PC-9 (cell line): ENCODE measurements at regions not wholly inside any gene's neighbourhood (a gene's known extent, or its start where the extent isn't known, plus 50 kb on each side); places are given as distances from the start of the nearest gene placed in this dataset.

Experiments used
- BruUV-seq: library from RNA; stranded (reverse); fragments of 400-500 nt; replicated peaks from 2 replicates; lab custom pipeline; 2021; lab: Mats Ljungman, UMichigan
- CTCF ChIA-PET: fragments of 300-600 bp; sonication (Branson Sonifier 250); formaldehyde crosslinking; loops from one replicate; lab custom pipeline; 2022; ENCODE audit warnings: antibody characterized with exemption; lab: Charles Lee
- POLR2A ChIA-PET: fragments of 300-600 bp; sonication (Branson Sonifier 250); formaldehyde crosslinking; loops from one replicate; lab custom pipeline; 2022; ENCODE audit warnings: antibody characterized with exemption; ENCODE audit not compliant: unreplicated experiment; lab: Charles Lee
- DNase-seq, 2 experiments: peaks; one replicate each; pipeline versions ENCODE4 v3.0.0 to v3.0.0-alpha.2; 2015 to 2022; ENCODE audit warnings: mixed read lengths in 1 of 2
- H2AFZ ChIP-seq: fragments of 200-600 bp; sonication (generic); 2 replicates; pipeline ENCODE4 v1.8.1; 2017; ENCODE audit warnings: antibody characterized with exemption
- H3F3A ChIP-seq: fragments of 200-600 bp; sonication (generic); 2 replicates; pipeline ENCODE4 v1.8.1; 2017; ENCODE audit warnings: antibody characterized with exemption, mild to moderate bottlenecking, low read depth; ENCODE audit not compliant: insufficient read depth
- H3K27ac ChIP-seq: fragments of 200-600 bp; sonication (generic); 2 replicates; pipeline ENCODE4 v1.6.1; 2016; ENCODE audit warnings: mixed run types
- H3K27me3 ChIP-seq: fragments of 200-600 bp; sonication (generic); 2 replicates; pipeline ENCODE4 v1.6.1; 2016; ENCODE audit warnings: low read depth, mixed run types; ENCODE audit not compliant: insufficient read depth
- H3K36me3 ChIP-seq: fragments of 200-600 bp; sonication (generic); 2 replicates; pipeline ENCODE4 v1.6.1; 2016; ENCODE audit warnings: low read depth, mixed run types
- H3K4me1 ChIP-seq: fragments of 200-600 bp; sonication (generic); replicated peaks from 2 replicates; pipeline ENCODE4 v1.6.1; 2016; ENCODE audit warnings: mixed run types; ENCODE audit not compliant: insufficient read depth
- H3K4me2 ChIP-seq: fragments of 200-600 bp; sonication (generic); 2 replicates; pipeline ENCODE4 v1.6.1; 2017; ENCODE audit warnings: mixed run types
- H3K4me3 ChIP-seq: fragments of 200-600 bp; sonication (generic); 2 replicates; pipeline ENCODE4 v1.6.1; 2016; ENCODE audit warnings: mixed run types
- H3K79me2 ChIP-seq: fragments of 200-600 bp; sonication (generic); 2 replicates; pipeline ENCODE4 v1.6.1; 2017; ENCODE audit warnings: low read depth, mixed run types
- H3K9me2 ChIP-seq: fragments of 200-600 bp; sonication (generic); 2 replicates; pipeline ENCODE4 v1.8.1; 2017; ENCODE audit warnings: mild to moderate bottlenecking; ENCODE audit not compliant: insufficient read depth
- H3K9me3 ChIP-seq: fragments of 200-600 bp; sonication (generic); 2 replicates; pipeline ENCODE4 v1.8.1; 2016; ENCODE audit warnings: low read depth; ENCODE audit not compliant: insufficient read depth
- H4K20me1 ChIP-seq: fragments of 200-600 bp; sonication (generic); 2 replicates; pipeline ENCODE4 v1.8.1; 2017; ENCODE audit not compliant: insufficient read depth
- CTCF ChIP-seq: fragments of 200-600 bp; sonication (generic); conservative IDR thresholded peaks from 2 replicates; pipeline ENCODE4 v1.6.1; 2017; ENCODE audit warnings: mixed run types, antibody characterized with exemption, mild to moderate bottlenecking, moderate library complexity
- EZH2 ChIP-seq: fragments of 200-600 bp; sonication (generic); IDR thresholded peaks from 2 replicates; pipeline ENCODE4 v1.8.0; 2017; ENCODE audit warnings: antibody characterized with exemption, low read depth
- intact Hi-C: fragments of 100-400 bp; cut with micrococcal nuclease; formaldehyde crosslinking; loops from one replicate; pipeline ENCODE4 v1.10.0; 2022; ENCODE audit not compliant: unreplicated experiment

DNA sequence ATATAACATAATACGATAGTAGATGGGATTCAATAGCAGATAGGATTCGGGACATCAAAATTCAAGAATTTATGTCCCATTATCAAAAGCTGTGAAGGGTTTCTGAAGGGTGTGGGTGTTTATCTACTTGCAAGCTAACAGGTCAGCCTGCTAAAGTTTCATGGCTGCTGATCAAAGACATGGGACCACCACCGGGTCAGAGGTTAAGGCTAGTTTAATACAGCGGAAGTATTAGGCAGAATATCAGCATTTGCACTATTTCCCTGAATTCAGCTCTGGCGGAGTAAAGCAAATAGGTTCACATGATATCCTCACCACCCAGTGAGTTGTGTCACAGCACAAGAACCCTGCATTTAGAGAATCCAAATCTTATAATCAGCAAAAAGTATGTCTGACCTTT lies 82.5 kb downstream of the DSEL start:
- intact Hi-C loops, result no loop called here

DNA sequence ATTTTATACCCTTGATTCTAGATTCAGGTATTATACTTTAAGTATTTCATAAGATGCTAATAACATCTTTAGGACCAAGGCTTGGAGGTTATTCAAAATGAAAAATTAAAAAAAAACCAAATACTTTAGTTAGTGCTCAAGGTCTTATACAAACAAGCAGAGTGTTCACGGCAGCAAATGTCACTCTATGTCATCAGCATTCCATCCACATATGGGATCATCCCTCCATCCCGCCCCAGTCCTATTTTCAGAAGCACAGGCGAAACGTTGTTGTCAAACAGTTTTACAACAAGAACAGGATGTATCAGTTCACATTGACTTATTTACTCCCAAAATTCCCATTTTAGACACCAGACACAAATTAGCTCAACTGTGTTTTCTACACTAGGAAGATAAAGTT lies 83.7 kb downstream of the DSEL start:
- DNase-seq, result no peak
- H3K36me3 ChIP-seq, result no peaks in the 10 kb centered on the region
- ChIA-PET CTCF (no interaction called here), POLR2A (no interaction called here)
- no peak overlapping the region for H2AFZ ChIP-seq
- H3K27ac ChIP-seq, result no peak overlapping the region
- no peaks in the 10 kb centered on the region for H3K27me3 ChIP-seq
- H3K79me2 ChIP-seq, result no peaks in the 10 kb centered on the region
- intact Hi-C loops, result no loop called here
- BruUV-seq, result no TSS peak
- no peaks in the 10 kb centered on the region for H3K9me2 ChIP-seq
- H3K4me1 ChIP-seq, result no peaks in the 10 kb centered on the region
- no peaks in the 10 kb centered on the region for H3K9me3 ChIP-seq
- H3K4me2 ChIP-seq, result no peak overlapping the region
- TF ChIP-seq CTCF (no peak), EZH2 (no peak)
- no peak overlapping the region for H3K4me3 ChIP-seq
- H3F3A ChIP-seq, result no peaks in the 10 kb centered on the region
- H4K20me1 ChIP-seq, result no peaks in the 10 kb centered on the region

More for the DNA sequence above, 82.5 kb downstream of the DSEL start:
- Histone ChIP-seq H3K9me2 (no peaks in the 10 kb centered on the region), H3K4me1 (no peaks in the 10 kb centered on the region), H3K36me3 (no peaks in the 10 kb centered on the region), H2AFZ (no peak overlapping the region), H3K4me3 (no peak overlapping the region), H3K27me3 (no peaks in the 10 kb centered on the region), H3K4me2 (no peak overlapping the region), H4K20me1 (no peaks in the 10 kb centered on the region), H3F3A (no peaks in the 10 kb centered on the region), H3K27ac (no peak overlapping the region), H3K79me2 (no peaks in the 10 kb centered on the region), H3K9me3 (no peaks in the 10 kb centered on the region)
- POLR2A ChIA-PET, result no interaction called here
- BruUV-seq, result no TSS peak
- DNase-seq, result no peak
- TF ChIP-seq CTCF (no peak), EZH2 (no peak)
- CTCF ChIA-PET, result no interaction called here

GRCh38 chr18:67428805-67429204 lies 87.7 kb downstream of the DSEL start:
- no peak for TF ChIP-seq CTCF
- no peak for TF ChIP-seq EZH2
- no peak overlapping the region for H2AFZ ChIP-seq
- intact Hi-C loops, result no loop called here
- no peak overlapping the region for H3K4me2 ChIP-seq
- BruUV-seq, result no TSS peak
- no peaks in the 10 kb centered on the region for H3K9me2 ChIP-seq
- H4K20me1 ChIP-seq, result no peaks in the 10 kb centered on the region
- H3K9me3 ChIP-seq, result peaks cover 3% of the 10 kb centered on the region; the same call in 1 of the 2 replicates
- H3K4me1 ChIP-seq, result peaks cover 6% of the 10 kb centered on the region; the same call in 1 of the 2 replicates
- DNase-seq, result no peak
- no peaks in the 10 kb centered on the region for H3K36me3 ChIP-seq
- H3K79me2 ChIP-seq, result no peaks in the 10 kb centered on the region
- H3K4me3 ChIP-seq, result no peak overlapping the region
- POLR2A ChIA-PET, result no interaction called here
- no peak overlapping the region for H3K27ac ChIP-seq
- H3F3A ChIP-seq, result no peaks in the 10 kb centered on the region
- H3K27me3 ChIP-seq, result no peaks in the 10 kb centered on the region
- CTCF ChIA-PET, result no interaction called here
